ENCODE measurements at regions not wholly inside any gene's neighbourhood (a gene's known extent, or its start where the extent isn't known, plus 50 kb on each side); places are given as distances from the start of the nearest gene placed in this dataset.

DNA sequence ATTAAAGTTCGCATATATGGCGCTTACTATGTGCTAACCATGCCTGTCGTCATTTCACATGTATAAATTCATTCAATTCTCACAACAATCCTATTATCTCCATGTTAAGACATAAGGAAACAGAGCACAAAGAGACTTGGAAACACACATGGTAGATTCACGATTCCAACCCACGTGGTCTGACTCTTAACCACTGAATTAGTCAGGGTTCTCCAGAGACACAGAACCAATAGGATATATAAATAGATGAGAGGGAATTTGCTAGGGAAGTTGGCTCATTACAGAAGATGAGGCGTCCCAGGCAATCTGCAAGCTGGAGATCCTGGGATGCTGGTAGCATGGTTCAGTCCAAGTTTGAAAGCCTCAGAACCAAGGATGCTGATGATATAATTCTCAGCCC, 765.3 kb downstream of the TBL1XR1 start:
- DNase-seq (ENCODE audit: low read depth in 2 of 2) = no peak

GRCh38 chr3:176431038-176431418, 766.3 kb downstream of the TBL1XR1 start:
- no peak for DNase-seq (ENCODE audit: low read depth in 2 of 2)

- no peak for DNase-seq (ENCODE audit: low read depth in 2 of 2)
Measured at GRCh38 chr3:176430244-176431037, 766.8 kb downstream of the TBL1XR1 start.

DNA sequence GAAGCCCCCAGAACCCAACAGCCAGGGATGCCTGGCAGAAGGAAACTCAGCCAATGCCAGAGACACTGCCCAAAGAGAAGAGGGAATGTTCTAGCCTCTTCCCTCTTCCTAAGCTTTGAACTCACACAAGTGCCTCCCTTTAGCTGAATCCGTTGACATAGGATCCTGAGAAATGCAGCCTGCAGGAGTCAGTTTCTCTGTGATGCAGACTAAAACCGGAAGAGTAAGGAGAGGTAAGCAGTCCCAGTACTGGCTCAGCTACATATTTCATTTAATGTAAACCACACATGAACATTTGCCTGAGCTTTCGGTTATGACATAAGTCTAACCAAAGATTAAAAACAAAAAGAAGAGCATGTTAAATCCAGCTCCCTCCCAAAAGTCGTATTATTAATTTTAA, 768.7 kb downstream of the TBL1XR1 start:
- DNase-seq (ENCODE audit: low read depth in 2 of 2) = no peak

- no peak for DNase-seq (ENCODE audit: low read depth in 2 of 2)
Measured at GRCh38 chr3:176426371-176426770, 770.9 kb downstream of the TBL1XR1 start.

- no peak for DNase-seq (ENCODE audit: low read depth in 2 of 2)
Measured at GRCh38 chr3:176416870-176417269, 780.4 kb downstream of the TBL1XR1 start.

- no peak for DNase-seq (ENCODE audit: low read depth in 2 of 2)
Measured at GRCh38 chr3:176415661-176416295, 781.5 kb downstream of the TBL1XR1 start.

- DNase-seq (ENCODE audit: low read depth in 2 of 2) = no peak
Measured at GRCh38 chr3:176412771-176413170, 784.5 kb downstream of the TBL1XR1 start.

- no peak for DNase-seq (ENCODE audit: low read depth in 2 of 2)
Measured at GRCh38 chr3:176403531-176403930, 793.8 kb downstream of the TBL1XR1 start.

GRCh38 chr3:176401211-176401610, 796.1 kb downstream of the TBL1XR1 start:
- DNase-seq (ENCODE audit: low read depth in 2 of 2) = no peak

DNA sequence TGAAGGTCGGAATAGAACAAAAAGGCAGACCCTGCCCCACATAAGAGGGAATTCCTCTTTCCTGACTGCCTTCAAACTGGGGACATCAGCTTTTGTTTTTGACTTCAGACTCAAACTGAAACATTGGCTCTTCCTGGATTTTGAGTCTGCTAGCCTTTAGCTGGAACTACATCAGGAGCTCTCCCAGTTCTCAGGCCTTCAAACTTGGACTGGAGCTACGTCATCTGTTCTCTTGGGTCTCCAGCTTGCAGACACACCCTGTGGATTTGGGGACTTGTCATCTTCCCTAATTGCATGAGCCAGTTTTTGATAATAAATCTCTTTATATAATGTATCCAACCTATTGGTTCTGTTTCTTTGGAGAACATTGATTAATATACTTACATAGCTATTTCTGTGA, 798.1 kb downstream of the TBL1XR1 start:
- DNase-seq (ENCODE audit: low read depth in 2 of 2) = no peak

GRCh38 chr3:176395240-176395639, 802.0 kb downstream of the TBL1XR1 start:
- DNase-seq (ENCODE audit: low read depth in 2 of 2) = no peak

DNA sequence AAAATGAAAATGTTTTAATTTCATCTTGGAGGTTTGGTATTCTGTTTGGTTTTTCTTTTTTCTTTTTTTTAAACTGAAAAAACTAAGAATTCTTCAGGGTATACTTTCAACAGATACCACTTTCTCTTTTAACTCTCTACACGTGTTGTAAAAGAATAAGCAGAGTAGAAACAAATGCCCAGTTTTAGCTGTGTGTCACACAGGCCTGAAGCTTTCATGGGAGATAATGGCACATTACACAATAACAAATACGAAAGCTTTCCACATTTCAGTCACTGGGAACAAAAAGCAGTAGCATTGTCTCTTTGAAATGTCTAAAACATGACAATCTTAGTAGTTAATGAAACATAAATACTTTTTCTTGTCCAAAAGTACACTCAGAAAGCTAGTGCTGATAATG, 818.5 kb downstream of the TBL1XR1 start:
- no peak for DNase-seq (ENCODE audit: low read depth in 2 of 2)

- DNase-seq (ENCODE audit: low read depth in 2 of 2) = no peak
Measured at GRCh38 chr3:176376531-176376930, 820.8 kb downstream of the TBL1XR1 start.

DNA sequence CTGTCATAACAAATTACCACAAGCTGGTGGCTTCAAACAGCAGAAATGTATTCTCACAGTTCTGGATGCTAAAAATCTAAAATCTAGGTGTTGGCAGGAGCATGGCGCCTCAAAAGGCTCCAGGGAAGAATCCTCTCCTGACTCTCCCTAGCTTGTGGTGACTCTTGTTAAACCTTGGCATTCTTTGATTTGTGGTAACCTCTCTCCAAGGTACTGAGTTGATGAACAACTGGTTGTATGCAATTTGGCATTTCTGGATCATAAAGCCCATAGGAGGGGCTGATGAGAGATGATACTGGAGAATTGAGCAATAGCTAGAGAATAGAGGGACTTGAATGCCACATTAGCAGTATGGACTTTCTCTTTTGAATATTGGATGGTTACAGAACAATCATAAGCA, 821.8 kb downstream of the TBL1XR1 start:
- no peak for DNase-seq (ENCODE audit: low read depth in 2 of 2)

DNA sequence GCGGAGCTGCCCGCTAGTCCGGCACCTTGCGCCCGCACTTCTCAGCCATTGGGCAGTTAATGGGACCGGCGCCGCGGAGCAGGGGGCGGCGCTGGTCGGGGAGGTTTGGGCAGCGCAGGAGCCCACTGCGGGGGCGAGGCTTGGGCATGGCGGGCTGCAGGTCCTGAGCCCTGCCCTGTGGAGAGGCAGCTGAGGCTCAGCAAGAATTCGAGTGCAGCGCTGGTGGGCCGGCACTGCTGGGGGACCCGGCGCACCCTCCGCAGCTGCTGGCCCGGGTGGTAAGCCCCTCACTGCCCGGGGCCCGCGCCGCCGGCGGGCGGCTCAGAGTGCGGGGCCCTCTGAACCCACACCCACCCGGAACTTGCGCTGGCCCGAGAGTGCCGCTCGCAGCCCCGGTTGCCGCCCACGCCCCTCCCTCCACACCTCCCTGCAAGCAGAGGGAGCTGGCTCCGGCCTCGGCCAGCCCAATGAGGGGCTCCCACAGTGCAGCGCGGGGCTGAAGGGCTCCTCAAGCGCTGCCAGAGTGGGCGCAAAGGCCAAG, 835.0 kb downstream of the TBL1XR1 start:
- DNase-seq (ENCODE audit: low read depth in 2 of 2) = no peak

DNA sequence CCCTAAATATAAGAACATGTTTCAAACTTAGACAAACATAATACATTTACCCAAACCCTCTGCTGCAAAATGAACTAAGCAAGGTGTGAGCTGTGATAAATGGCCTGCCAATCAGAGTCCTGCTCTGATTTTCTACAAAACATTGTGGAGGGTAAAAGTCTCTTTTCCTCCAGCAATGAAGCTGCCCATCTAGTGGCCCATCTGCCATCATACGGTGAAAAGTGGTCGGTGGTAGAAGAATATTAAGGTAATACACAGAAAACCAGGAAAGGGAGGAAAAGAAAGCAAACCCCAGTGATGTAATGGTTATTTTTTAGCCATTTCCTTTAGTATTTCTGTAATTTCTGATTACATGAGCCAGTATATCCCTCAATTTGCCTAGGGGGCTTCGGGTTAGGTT, 838.1 kb downstream of the TBL1XR1 start:
- DNase-seq (ENCODE audit: low read depth in 2 of 2) = no peak

DNA sequence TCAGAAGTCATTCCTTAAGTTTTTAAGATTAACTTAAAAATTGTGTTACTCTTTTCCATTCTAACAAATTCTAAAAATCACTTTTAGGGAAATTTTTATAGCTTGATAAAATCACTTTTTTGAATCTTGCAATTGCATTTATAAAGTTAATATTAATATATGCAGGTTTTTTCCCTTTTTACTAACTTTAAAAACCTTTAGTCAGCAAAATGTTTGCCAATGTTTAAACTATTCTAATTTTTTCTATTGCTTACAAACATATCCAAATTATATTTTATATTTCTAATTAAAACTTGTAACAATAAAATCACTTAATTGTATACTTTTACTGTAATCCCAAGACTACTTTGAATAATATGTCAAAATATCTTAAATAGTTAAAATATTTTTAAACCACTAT, 839.4 kb downstream of the TBL1XR1 start:
- no peak for DNase-seq (ENCODE audit: low read depth in 2 of 2)

DNA sequence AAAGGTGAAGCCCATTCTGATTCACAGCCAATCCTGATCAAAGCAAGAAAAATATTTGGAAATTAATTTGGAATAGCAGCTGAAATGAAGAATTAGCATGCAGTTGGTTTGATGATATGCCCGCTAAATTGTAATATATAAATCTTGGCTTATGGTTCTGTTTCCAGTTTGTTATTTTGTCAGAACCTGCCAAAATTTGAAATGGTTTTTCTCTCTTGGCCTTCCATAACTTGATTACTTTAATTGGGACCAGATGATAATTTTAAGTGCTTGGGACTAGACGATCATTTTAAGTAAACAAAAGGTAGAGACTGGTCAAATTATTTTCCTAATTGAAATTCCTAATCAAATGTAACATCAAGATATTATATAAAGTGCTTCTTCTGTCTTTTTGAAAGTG, 842.4 kb downstream of the TBL1XR1 start:
- no peak for DNase-seq (ENCODE audit: low read depth in 2 of 2)

- DNase-seq (ENCODE audit: low read depth in 2 of 2) = no peak
Measured at GRCh38 chr3:176352716-176353334, 844.5 kb downstream of the TBL1XR1 start.

- no peak for DNase-seq (ENCODE audit: low read depth in 2 of 2)
Measured at GRCh38 chr3:176351408-176351807, 845.9 kb downstream of the TBL1XR1 start.

DNA sequence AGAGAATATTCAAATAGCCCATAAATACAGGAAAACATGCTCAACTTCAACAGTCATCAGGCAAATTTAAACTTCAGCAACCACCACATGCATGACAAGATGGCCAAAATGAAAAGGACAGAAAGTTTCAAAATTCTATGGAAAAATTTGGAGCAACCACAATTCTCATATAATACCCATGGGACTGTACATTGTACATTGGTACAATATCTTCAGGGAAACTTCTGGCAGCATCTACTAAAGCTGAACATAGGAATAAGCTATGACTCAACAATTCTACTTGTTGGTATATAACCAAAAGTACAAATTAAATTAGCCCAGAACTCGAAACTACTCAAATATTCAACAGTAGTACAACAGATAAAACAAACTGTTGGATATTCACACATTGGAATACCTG, 847.6 kb downstream of the TBL1XR1 start:
- no peak for DNase-seq (ENCODE audit: low read depth in 2 of 2)
